HG03439 (cell line): ENCODE measurements at regions not wholly inside any gene's neighbourhood (a gene's known extent, or its start where the extent isn't known, plus 50 kb on each side); places are given as distances from the start of the nearest gene placed in this dataset.

Experiments
- ATAC-seq: cut with Tn5 transposase; IDR thresholded peaks from one replicate; pipeline ENCODE4 v1.9.1; 2021; ENCODE audit warnings: mild to moderate bottlenecking, moderate library complexity; ENCODE audit not compliant: unreplicated experiment

- ATAC-seq = no peak
Measured at GRCh38 chr12:77504466-77504865, 326.2 kb upstream of the NAV3 start.

- ATAC-seq = no peak
Measured at GRCh38 chr12:77500089-77500488, 330.6 kb upstream of the NAV3 start.

DNA sequence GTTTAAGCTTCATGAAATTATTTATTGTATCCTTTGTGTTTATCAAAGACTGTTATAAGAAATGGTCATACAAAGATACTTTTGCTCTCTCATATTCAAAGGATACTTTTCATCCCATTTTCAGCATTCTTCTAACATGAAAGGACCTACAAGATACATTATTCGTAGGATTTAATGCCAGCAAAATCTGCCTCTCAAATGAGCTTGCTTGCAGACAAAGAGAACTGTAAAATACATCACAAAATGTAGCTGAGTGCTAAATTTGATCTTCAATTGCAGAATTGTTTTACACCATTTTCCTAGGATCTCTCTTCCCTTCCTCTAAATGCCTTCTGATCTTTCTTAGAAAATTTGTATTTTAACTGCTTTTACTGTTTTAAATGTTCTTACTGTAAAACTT is 333.0 kb upstream of the NAV3 start:
- ATAC-seq = no peak

DNA sequence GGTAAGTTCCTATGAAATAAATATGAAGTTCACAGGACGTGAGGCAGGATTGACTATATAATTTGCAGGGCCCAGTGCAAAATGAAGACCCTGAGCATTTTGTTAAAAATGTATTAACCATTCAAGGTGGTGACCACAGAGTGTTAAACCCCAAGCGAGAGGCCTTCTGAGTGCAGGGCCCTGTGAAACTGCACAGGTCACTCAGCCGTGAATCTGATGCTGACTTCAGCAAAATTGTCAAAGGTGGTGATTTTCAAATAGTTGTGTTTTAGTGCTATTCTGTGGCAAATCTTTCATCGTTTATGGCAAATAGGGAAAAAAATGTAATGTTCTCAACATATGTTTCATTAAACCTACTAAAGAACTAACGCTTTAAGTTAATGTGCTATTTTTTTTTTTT is 334.0 kb upstream of the NAV3 start:
- ATAC-seq = no peak

GRCh38 chr12:77494296-77494695 is 336.4 kb upstream of the NAV3 start:
- ATAC-seq = no peak

DNA sequence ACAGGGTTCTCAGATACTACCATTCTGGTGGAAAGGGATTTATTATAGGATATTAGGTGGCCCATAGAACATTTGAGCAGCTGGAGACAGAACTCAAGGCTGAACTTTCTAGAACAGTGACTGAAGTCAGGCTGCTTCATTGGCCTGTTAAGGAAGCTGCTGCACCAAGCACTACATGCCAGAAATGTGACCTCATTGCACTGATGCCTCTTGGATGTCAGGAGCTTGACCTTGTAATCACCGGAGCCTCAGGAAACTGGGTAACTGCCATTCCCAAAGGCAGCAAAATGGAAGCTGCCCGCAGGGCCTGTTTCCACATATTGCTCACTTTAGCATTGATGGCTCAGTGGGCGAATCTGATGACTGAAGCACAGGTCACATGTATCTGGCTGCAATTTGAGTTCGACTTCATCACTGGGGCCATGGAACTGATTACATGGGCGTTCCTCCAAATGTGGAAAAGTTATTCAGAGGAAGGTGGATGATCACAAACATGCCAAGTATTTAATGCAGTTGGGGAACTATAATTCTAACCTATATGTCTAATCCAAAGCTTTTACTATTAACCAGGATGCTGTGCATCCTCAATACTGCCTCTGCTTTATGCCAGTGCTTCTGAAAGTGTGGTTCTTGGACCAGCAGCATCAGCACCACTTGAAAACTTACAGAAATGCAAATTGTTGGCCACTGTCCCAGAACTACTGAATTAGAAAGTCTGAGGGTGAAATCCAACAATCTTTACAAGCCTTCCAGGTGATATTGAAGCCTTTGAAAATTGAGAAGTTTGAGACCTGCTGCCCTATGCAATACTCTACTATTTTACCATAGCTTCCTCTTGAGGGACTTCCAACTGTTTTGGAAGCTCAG is 337.2 kb upstream of the NAV3 start:
- no peak for ATAC-seq

- ATAC-seq = no peak
Measured at GRCh38 chr12:77492536-77492935, 338.2 kb upstream of the NAV3 start.

DNA sequence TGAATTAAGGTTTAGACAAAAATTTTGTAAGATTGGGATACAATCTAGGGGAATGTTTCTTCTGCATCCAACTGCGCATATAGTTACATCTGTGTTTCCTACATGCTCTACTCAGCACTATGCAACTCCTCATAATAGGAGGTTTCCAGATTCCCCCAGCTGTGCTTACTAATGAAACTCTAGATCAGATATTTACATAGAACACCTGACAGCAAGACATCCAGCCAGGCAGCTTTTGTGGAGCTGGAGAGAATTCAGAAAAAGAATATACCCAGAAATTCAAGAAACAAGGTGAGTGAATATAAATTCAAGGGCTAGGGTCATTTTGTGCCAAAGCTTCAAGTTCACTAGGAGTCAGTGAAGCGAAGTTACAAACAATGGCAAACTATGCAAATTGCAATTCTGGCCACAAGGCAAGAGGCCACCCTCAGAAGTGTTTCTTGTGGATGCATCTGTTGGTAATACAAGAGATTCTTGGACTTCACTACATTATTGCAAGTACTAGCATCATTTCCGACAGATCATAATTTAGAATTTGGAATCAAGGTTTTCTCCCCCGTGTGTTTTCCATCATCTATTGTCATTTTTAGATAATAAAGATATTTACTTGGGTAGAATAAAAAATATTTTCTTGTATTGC is 341.2 kb upstream of the NAV3 start:
- ATAC-seq = no peak

DNA sequence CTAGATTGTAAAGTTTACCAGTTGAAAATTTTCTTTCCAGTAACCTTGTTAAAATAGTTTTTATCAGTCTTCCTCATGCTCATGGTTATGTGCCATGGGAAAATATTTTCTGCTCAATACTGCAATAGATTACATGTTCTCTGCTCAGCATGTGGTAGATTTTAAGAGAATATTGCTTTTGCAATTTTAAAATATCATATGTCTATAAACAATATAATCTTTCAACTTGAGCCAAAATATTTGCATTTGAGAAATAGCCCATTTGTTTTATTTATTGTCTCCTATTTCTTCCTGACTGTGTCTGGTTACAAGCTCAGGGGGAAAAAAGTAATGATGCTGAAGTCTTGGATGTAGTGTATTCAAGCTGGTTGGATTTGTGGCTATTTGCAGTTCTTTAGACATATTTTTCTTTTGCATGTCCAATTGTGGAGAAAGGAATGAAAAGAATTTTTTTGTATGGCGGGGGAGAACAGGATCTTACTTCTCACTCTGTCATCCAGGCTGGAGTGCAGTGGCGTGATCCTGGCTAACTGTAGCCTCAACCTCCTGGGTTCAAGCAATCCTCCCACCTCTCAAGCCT is 342.6 kb upstream of the NAV3 start:
- ATAC-seq = no peak

GRCh38 chr12:77486872-77487271 is 343.8 kb upstream of the NAV3 start:
- ATAC-seq = no peak

DNA sequence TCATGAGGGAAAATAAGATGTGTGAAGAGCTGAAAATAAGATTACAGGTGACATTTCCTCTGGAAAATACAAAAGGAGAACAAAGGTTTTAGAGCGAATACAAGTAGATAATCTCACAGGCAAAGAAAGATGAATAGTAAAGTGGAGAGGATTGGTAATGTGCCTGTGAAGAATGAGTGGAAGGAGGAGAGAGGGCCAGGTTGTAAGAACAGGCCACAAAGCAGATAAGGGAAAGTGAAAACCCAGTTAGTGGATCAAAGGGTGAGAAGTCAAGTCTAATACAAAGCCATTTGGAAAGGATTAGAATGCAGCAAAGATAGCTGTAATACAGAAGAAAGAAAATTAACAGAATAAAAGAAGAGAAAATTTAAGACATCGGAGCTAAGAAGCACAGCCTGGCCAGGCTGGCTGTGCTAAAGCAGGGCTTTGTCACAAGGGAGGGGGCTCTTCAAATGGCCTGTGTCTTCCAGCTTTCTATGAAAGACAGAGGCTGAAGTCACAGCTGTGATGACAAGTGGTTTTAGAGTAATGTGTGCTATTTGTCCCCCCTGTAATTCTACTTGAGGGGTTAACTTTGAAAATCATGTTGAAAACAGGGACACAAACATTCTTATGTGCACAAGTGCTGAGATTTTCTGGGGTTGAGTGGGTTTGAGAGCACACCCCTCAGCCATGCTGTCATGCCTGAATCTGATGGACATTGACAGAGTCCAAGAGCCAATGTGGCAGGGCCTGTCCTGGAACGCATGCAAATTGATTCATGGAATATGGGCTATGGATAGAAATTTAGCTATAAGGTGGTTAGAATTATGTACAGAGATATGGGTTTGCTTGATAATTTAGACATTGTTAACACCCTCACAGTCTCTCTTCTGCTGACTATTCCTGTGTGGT is 344.5 kb upstream of the NAV3 start:
- no peak for ATAC-seq

DNA sequence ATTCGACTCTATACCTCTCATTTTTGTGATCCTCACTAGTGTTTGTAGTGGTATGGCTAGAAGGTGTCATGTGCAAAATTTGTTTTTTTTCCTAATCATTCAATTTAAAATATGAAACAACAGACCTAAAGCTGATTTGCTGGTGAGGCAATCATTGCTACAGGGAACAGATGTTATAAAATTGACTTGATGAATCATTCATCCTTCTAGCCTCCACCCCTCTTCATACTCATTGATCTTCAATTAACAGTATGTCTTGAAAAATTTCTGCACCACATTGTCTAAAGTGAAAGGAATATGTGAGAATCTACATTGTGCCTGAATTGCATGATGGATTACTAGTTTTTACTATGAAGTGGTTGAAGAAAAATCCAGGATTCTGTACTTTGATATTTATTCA is 349.0 kb upstream of the NAV3 start:
- no peak for ATAC-seq

- no peak for ATAC-seq
Measured at GRCh38 chr12:77477907-77478533, 352.7 kb upstream of the NAV3 start.

- no peak for ATAC-seq
Measured at GRCh38 chr12:77471801-77472200, 358.9 kb upstream of the NAV3 start.

DNA sequence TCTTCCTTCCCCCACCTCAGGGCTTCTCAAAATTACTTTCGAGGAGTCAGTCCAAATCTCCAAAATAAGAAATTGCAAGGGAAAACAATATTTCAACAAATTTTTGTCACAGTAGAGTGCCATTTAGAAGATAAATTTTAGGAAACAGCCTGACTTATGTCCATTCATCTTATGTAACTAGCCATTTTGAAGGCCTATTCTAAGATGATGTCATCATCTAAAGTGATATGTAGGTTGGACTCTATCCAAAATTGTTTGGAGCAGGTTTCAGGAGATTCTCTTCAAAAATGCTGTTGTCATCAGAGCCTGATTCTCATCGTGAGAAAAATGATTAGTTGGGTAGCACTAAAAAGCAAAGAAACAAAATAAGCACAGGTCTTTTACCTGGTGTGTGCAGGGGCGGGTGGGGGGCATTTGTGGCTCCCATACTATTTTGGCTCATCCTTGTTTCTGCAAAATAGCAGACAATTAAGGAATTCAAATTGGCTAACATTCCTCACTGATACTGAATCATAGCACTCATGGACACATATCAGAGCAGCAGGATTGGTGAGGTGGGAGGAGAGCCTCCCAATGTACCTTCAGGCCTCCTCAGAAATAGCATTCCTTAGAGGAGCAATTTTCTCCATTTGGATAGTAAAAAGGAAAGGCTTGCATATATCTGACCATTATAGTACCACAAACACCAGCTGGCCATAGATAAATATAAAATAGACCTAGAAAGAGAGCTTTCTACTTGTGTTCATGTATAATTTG is 360.9 kb upstream of the NAV3 start:
- no peak for ATAC-seq

GRCh38 chr12:77442633-77443032 is 377.3 kb upstream of the E2F7 start:
- ATAC-seq = no peak

GRCh38 chr12:77439749-77440148 is 374.4 kb upstream of the E2F7 start:
- ATAC-seq = no peak

DNA sequence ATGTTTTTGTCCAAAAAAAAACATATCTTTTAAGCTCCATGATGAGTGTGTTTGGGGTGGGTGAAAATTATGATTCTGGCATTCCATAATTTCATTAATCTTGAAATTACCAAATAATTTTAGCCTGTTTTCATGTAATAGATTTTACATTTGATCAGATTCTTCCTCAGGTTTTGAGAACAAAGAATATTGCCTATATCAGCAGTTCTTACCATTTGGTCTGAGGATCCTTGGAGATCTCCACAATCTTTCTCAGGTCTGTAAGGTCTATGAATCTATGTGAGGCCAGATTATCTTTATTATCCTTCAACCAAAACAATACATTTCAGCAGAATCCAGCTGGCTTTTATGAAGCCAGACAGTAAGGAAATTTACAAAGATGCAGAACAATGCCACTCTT is 373.3 kb upstream of the E2F7 start:
- ATAC-seq = no peak

DNA sequence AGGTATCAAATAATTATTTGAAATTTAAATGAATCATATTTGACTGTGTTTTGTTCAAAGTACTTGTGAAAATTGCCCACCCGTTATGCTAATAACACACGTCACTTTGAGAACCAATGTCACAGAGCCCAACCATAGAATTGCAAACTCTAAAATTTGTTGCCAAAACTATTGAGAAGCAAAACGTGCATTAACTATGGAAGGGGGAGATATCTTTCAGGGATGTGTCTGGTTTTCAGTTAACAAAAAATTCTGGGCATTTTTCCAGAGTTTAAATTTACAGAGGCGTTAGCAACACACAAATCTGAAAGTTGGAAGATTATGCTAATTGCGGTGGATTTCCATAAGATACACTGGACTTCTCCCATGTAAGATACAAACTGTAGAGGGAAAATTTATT is 371.8 kb upstream of the E2F7 start:
- ATAC-seq = no peak
